Liver (tissue), 3 donors: ENCODE measurements at regions not wholly inside any gene's neighbourhood (a gene's known extent, or its start where the extent isn't known, plus 50 kb on each side); places are given as distances from the start of the nearest gene placed in this dataset.

Experiments used
- CTCF ChIP-seq: fragments of 150-350 bp; IDR thresholded peaks from 2 replicates; pipeline ENCODE4 v1.5.1; 2017; ENCODE audit warnings: improper control_type of control experiment, low read depth, low read length; ENCODE audit not compliant: missing input control
- REST ChIP-seq: IDR thresholded peaks from 2 replicates; pipeline ENCODE4 v1.6.1; 2016; ENCODE audit warnings: antibody characterized with exemption, mild to moderate bottlenecking
- SP1 ChIP-seq: IDR thresholded peaks from 2 replicates; pipeline ENCODE4 v1.6.1; 2018; ENCODE audit warnings: antibody characterized with exemption, mild to moderate bottlenecking
- donor health status: healthy.
- donor health status: healthy.

- TF ChIP-seq CTCF: no peak
- TF ChIP-seq REST: no peak
- no peak for TF ChIP-seq SP1
Measured at GRCh38 chr3:95389725-95390313, 1327.0 kb downstream of the NSUN3 start.
